HepG2 (cell line): ENCODE measurements at regions not wholly inside any gene's neighbourhood (a gene's known extent, or its start where the extent isn't known, plus 50 kb on each side); places are given as distances from the start of the nearest gene placed in this dataset.
A peak's percentile ranks its signal among the peaks of the same experiment; 100 is the strongest.

ENCODE experiments used
- CEBPG ChIP-seq: IDR thresholded peaks from 2 replicates; pipeline ENCODE4 v1.6.1; 2016
- HOXA3 ChIP-seq: sonication (generic); formaldehyde crosslinking; IDR thresholded peaks from 2 replicates; pipeline ENCODE4 v1.5.0; 2020; ENCODE audit warnings: missing genetic modification reagents
- NFIC ChIP-seq: IDR thresholded peaks from 2 replicates; pipeline ENCODE4 v1.6.1; 2012; ENCODE audit warnings: mild to moderate bottlenecking, low read length, inconsistent platforms
- NR2F6 ChIP-seq, 2 experiments: IDR thresholded peaks; 2 replicates each; pipeline ENCODE4 v1.6.1; 2016; ENCODE audit warnings: antibody characterized with exemption in 1 of 2, mild to moderate bottlenecking in 1 of 2
- POGZ ChIP-seq: sonication (generic); formaldehyde crosslinking; IDR thresholded peaks from 2 replicates; pipeline ENCODE4 v1.4.0; 2020; ENCODE audit warnings: mild to moderate bottlenecking, missing genetic modification reagents
- POLR2A ChIP-seq, 2 experiments: IDR thresholded peaks; 2 replicates each; pipeline ENCODE4 v1.6.1; 2011; ENCODE audit warnings: low read depth in 2 of 2, low read length in 2 of 2, mild to moderate bottlenecking in 1 of 2, moderate library complexity in 1 of 2; ENCODE audit not compliant: insufficient read depth in 1 of 2
- POLR2G ChIP-seq: fragments of 200-400 bp; formaldehyde crosslinking; IDR thresholded peaks from 2 replicates; pipeline ENCODE4 v1.6.1; 2018; ENCODE audit warnings: mild to moderate bottlenecking, low read depth, low read length, moderate library complexity
- RARA ChIP-seq: IDR thresholded peaks from 2 replicates; pipeline ENCODE4 v1.6.1; 2016; ENCODE audit warnings: missing genetic modification reagents, missing compliant biosample characterization
- SKIL ChIP-seq: sonication (generic); formaldehyde crosslinking; IDR thresholded peaks from 2 replicates; pipeline ENCODE4 v1.8.0; 2022; ENCODE audit warnings: missing genetic modification reagents, mild to moderate bottlenecking, moderate library complexity, borderline replicate concordance
- SMYD3 ChIP-seq: sonication (generic); formaldehyde crosslinking; IDR thresholded peaks from 2 replicates; pipeline ENCODE4 v1.8.1; 2023; ENCODE audit warnings: mild to moderate bottlenecking, missing genetic modification reagents
- TBX2 ChIP-seq: sonication (generic); formaldehyde crosslinking; IDR thresholded peaks from 2 replicates; pipeline ENCODE4 v1.5.0; 2020; ENCODE audit warnings: missing genetic modification reagents, mild to moderate bottlenecking, borderline replicate concordance
- ZNF816 ChIP-seq: sonication (generic); formaldehyde crosslinking; IDR thresholded peaks from 2 replicates; pipeline ENCODE4 v1.8.0; 2022; ENCODE audit warnings: missing genetic modification reagents, mild to moderate bottlenecking, borderline replicate concordance

GRCh38 chr7:47172602-47173539, 409.0 kb downstream of the TNS3 start (continued):
- peak; percentile 23; the same call in 1 of the 2 replicates for TF ChIP-seq HOXA3 (CRISPR knock-in tag)
- peak; percentile 54 for TF ChIP-seq POLR2G
- TF ChIP-seq NR2F6 (IDR thresholded peaks at IDR 0.05) = peak; percentile 89
- 0 out of 2 replicates have a peak, but pooled peaks have one; percentile 14 for TF ChIP-seq NR2F6 (CRISPR knock-in tag; IDR thresholded peaks at IDR 0.05)
- peak; percentile 30; the same call in 1 of the 2 replicates for TF ChIP-seq RARA (CRISPR knock-in tag)
- TF ChIP-seq ZNF816 (CRISPR knock-in tag) = 0 out of 2 replicates have a peak, but pooled peaks have one; percentile 25
- 0 out of 2 replicates have a peak, but pooled peaks have one; percentile 11 for TF ChIP-seq SKIL
- TF ChIP-seq NFIC = 0 out of 2 replicates have a peak, but pooled peaks have one; percentile 23
- peak; percentile 56 for TF ChIP-seq POGZ (CRISPR knock-in tag)
- TF ChIP-seq TBX2 = peak; percentile 41; the same call in 1 of the 2 replicates
- 0 out of 2 replicates have a peak, but pooled peaks have one; percentile 11 for TF ChIP-seq CEBPG (CRISPR knock-in tag)
- TF ChIP-seq SMYD3 (CRISPR knock-in tag) = 0 out of 2 replicates have a peak, but pooled peaks have one; percentile 43
- 0 out of 4 replicates have a peak, but pooled peaks of 1 of the 2 experiments have one; percentile 29 for TF ChIP-seq POLR2A (IDR thresholded peaks at IDR 0.05; ENCODE audit: insufficient read depth in 1 of 2, low read depth in 2 of 2, low read length in 2 of 2)
